Prostate gland (tissue), 2 donors: ENCODE measurements at regions not wholly inside any gene's neighbourhood (a gene's known extent, or its start where the extent isn't known, plus 50 kb on each side); places are given as distances from the start of the nearest gene placed in this dataset.

Experiments
- CTCF ChIP-seq, 4 experiments: fragments of 200-600 bp in 2 of 4; fragments of 450-650 bp in 2 of 4; sonication (generic) in 2 of 4; IDR thresholded peaks; 1 replicate in 3 of 4; 2 replicates in 1 of 4; pipeline ENCODE4 v1.5.1; 2016 to 2019; ENCODE audit warnings: antibody characterized with exemption in 4 of 4, mild to moderate bottlenecking in 2 of 4, moderate library complexity in 2 of 4
- POLR2A ChIP-seq: fragments of 450-650 bp; IDR thresholded peaks from one replicate; pipeline ENCODE4 v1.6.1; 2016; ENCODE audit warnings: antibody characterized with exemption, mild to moderate bottlenecking
- POLR2AphosphoS5 ChIP-seq: sonication (generic); formaldehyde crosslinking; IDR thresholded peaks from one replicate; pipeline ENCODE4 v1.6.1; 2017; ENCODE audit warnings: antibody characterized with exemption

- TF ChIP-seq CTCF (IDR thresholded peaks at IDR 0.05) (no peak), POLR2A (no peak), POLR2AphosphoS5 (no peak)
Measured at GRCh38 chr10:15426558-15426957, 55.5 kb upstream of the FAM171A1 start.
